IgD-negative memory B cell (primary cell): ENCODE measurements at regions not wholly inside any gene's neighbourhood (a gene's known extent, or its start where the extent isn't known, plus 50 kb on each side); places are given as distances from the start of the nearest gene placed in this dataset.

Experiments
- H3K27ac Mint-ChIP-seq, 3 donors: one replicate each; pipeline ENCODE4 v1.8.0; 2020 to 2022; ENCODE audit warnings: mild to moderate bottlenecking in 3 of 3, mixed read lengths in 3 of 3, moderate library complexity in 1 of 3
- H3K27me3 Mint-ChIP-seq: one replicate; pipeline ENCODE4 v1.8.0; 2021; ENCODE audit warnings: mixed read lengths
- H3K36me3 Mint-ChIP-seq: one replicate; pipeline ENCODE4 v1.8.0; 2020; ENCODE audit warnings: mild to moderate bottlenecking, mixed read lengths
- H3K4me1 Mint-ChIP-seq, 3 donors: one replicate each; pipeline ENCODE4 v1.8.0; 2020 to 2022; ENCODE audit warnings: mixed read lengths in 3 of 3, mild to moderate bottlenecking in 1 of 3
- H3K4me3 Mint-ChIP-seq, 4 donors: one replicate each; pipeline ENCODE4 v1.8.0; 2020 to 2022; ENCODE audit warnings: mild to moderate bottlenecking in 4 of 4, mixed read lengths in 4 of 4, moderate library complexity in 3 of 4
- H3K9me3 Mint-ChIP-seq, 3 donors: one replicate each; pipeline ENCODE4 v1.8.0; 2020 to 2021; ENCODE audit warnings: mixed read lengths in 3 of 3, mild to moderate bottlenecking in 1 of 3

GRCh38 chr11:127496165-127496564, 495.6 kb upstream of the KIRREL3 start:
- Mint-ChIP-seq H3K4me1 (no peaks in the 10 kb centered on the region), H3K9me3 (peaks cover 0 to 11% (median 10%) of the 10 kb centered on the region in 3 donors), H3K36me3 (no peaks in the 10 kb centered on the region), H3K4me3 (no peak overlapping the region), H3K27ac (no peak overlapping the region), H3K27me3 (no peaks in the 10 kb centered on the region)

- Mint-ChIP-seq H3K9me3 (peaks cover 0 to 13% (median 13%) of the 10 kb centered on the region in 3 donors), H3K27ac (peak overlapping the region in 1 of 3 donors; percentile 22), H3K4me3 (no peak overlapping the region), H3K36me3 (no peaks in the 10 kb centered on the region), H3K27me3 (no peaks in the 10 kb centered on the region), H3K4me1 (no peaks in the 10 kb centered on the region)
These were observed 492.9 kb upstream of the KIRREL3 start for GRCh38 chr11:127493330-127494022.

- H3K4me3 Mint-ChIP-seq: no peak overlapping the region
- H3K9me3 Mint-ChIP-seq: peaks cover 0 to 17% (median 16%) of the 10 kb centered on the region in 3 donors
- H3K27me3 Mint-ChIP-seq: no peaks in the 10 kb centered on the region
- H3K36me3 Mint-ChIP-seq: no peaks in the 10 kb centered on the region
- H3K27ac Mint-ChIP-seq: no peak overlapping the region
- H3K4me1 Mint-ChIP-seq: no peaks in the 10 kb centered on the region
These were observed 491.5 kb upstream of the KIRREL3 start for GRCh38 chr11:127492029-127492428.

- Mint-ChIP-seq H3K36me3 (no peaks in the 10 kb centered on the region), H3K9me3 (peaks cover 0 to 17% (median 16%) of the 10 kb centered on the region in 3 donors), H3K4me1 (no peaks in the 10 kb centered on the region), H3K27ac (no peak overlapping the region), H3K27me3 (no peaks in the 10 kb centered on the region), H3K4me3 (no peak overlapping the region)
These were observed 491.0 kb upstream of the KIRREL3 start for GRCh38 chr11:127491589-127491988.

GRCh38 chr11:127490896-127491295, 490.3 kb upstream of the KIRREL3 start:
- no peaks in the 10 kb centered on the region for H3K36me3 Mint-ChIP-seq
- no peak overlapping the region for H3K27ac Mint-ChIP-seq
- H3K4me1 Mint-ChIP-seq: no peaks in the 10 kb centered on the region
- no peak overlapping the region for H3K4me3 Mint-ChIP-seq
- no peaks in the 10 kb centered on the region for H3K27me3 Mint-ChIP-seq
- H3K9me3 Mint-ChIP-seq: peaks cover 0 to 17% (median 14%) of the 10 kb centered on the region in 3 donors

GRCh38 chr11:127485541-127485940, 485.0 kb upstream of the KIRREL3 start:
- H3K9me3 Mint-ChIP-seq: peaks cover 0 to 10% (median 5%) of the 10 kb centered on the region in 3 donors
- H3K36me3 Mint-ChIP-seq: no peaks in the 10 kb centered on the region
- no peaks in the 10 kb centered on the region for H3K4me1 Mint-ChIP-seq
- H3K27ac Mint-ChIP-seq: no peak overlapping the region
- no peaks in the 10 kb centered on the region for H3K27me3 Mint-ChIP-seq
- H3K4me3 Mint-ChIP-seq: no peak overlapping the region

- Mint-ChIP-seq H3K27ac (no peak overlapping the region), H3K4me3 (no peak overlapping the region), H3K9me3 (peaks cover 0 to 4% (median 2%) of the 10 kb centered on the region in 3 donors), H3K4me1 (no peaks in the 10 kb centered on the region), H3K27me3 (no peaks in the 10 kb centered on the region), H3K36me3 (peaks cover 1% of the 10 kb centered on the region)
These were observed 480.8 kb upstream of the KIRREL3 start for GRCh38 chr11:127481391-127481790.

GRCh38 chr11:127478826-127479225, 478.3 kb upstream of the KIRREL3 start:
- H3K9me3 Mint-ChIP-seq: peaks cover 0 to 4% (median 3%) of the 10 kb centered on the region in 3 donors
- H3K4me1 Mint-ChIP-seq: no peaks in the 10 kb centered on the region
- no peak overlapping the region for H3K4me3 Mint-ChIP-seq
- H3K27me3 Mint-ChIP-seq: no peaks in the 10 kb centered on the region
- no peak overlapping the region for H3K27ac Mint-ChIP-seq
- peaks cover 1% of the 10 kb centered on the region for H3K36me3 Mint-ChIP-seq

- Mint-ChIP-seq H3K4me1 (no peaks in the 10 kb centered on the region), H3K36me3 (peaks cover 1% of the 10 kb centered on the region), H3K4me3 (no peak overlapping the region), H3K27me3 (no peaks in the 10 kb centered on the region), H3K9me3 (peaks cover 0 to 5% (median 0%) of the 10 kb centered on the region in 3 donors), H3K27ac (no peak overlapping the region)
These were observed 474.2 kb upstream of the KIRREL3 start for GRCh38 chr11:127474766-127475165.

GRCh38 chr11:127472505-127472904, 471.9 kb upstream of the KIRREL3 start:
- no peak overlapping the region for H3K27ac Mint-ChIP-seq
- no peak overlapping the region for H3K4me3 Mint-ChIP-seq
- no peaks in the 10 kb centered on the region for H3K27me3 Mint-ChIP-seq
- no peaks in the 10 kb centered on the region for H3K36me3 Mint-ChIP-seq
- H3K9me3 Mint-ChIP-seq: peaks cover 0 to 5% (median 2%) of the 10 kb centered on the region in 3 donors
- H3K4me1 Mint-ChIP-seq: no peaks in the 10 kb centered on the region

GRCh38 chr11:127471662-127472061, 471.1 kb upstream of the KIRREL3 start:
- Mint-ChIP-seq H3K36me3 (no peaks in the 10 kb centered on the region), H3K4me3 (no peak overlapping the region), H3K4me1 (no peaks in the 10 kb centered on the region), H3K27ac (no peak overlapping the region), H3K9me3 (peaks cover 0 to 2% (median 2%) of the 10 kb centered on the region in 3 donors), H3K27me3 (no peaks in the 10 kb centered on the region)

- Mint-ChIP-seq H3K36me3 (no peaks in the 10 kb centered on the region), H3K9me3 (peaks cover 0 to 5% (median 5%) of the 10 kb centered on the region in 3 donors), H3K4me1 (no peaks in the 10 kb centered on the region), H3K27ac (no peak overlapping the region), H3K27me3 (no peaks in the 10 kb centered on the region), H3K4me3 (no peak overlapping the region)
These were observed 469.8 kb upstream of the KIRREL3 start for GRCh38 chr11:127470306-127470884.

- no peaks in the 10 kb centered on the region for H3K36me3 Mint-ChIP-seq
- no peak overlapping the region for H3K4me3 Mint-ChIP-seq
- H3K27me3 Mint-ChIP-seq: peaks cover 3% of the 10 kb centered on the region
- no peaks in the 10 kb centered on the region for H3K4me1 Mint-ChIP-seq
- H3K9me3 Mint-ChIP-seq: peaks cover 0 to 6% (median 3%) of the 10 kb centered on the region in 3 donors
- H3K27ac Mint-ChIP-seq: no peak overlapping the region
These were observed 463.8 kb upstream of the KIRREL3 start for GRCh38 chr11:127464325-127464724.

GRCh38 chr11:127462065-127462344, 461.4 kb upstream of the KIRREL3 start:
- peaks cover 3% of the 10 kb centered on the region for H3K27me3 Mint-ChIP-seq
- no peaks in the 10 kb centered on the region for H3K36me3 Mint-ChIP-seq

GRCh38 chr11:127461241-127462064, 460.9 kb upstream of the KIRREL3 start:
- Mint-ChIP-seq H3K36me3 (no peaks in the 10 kb centered on the region), H3K27ac (no peak overlapping the region), H3K27me3 (peaks cover 3% of the 10 kb centered on the region), H3K4me1 (no peaks in the 10 kb centered on the region), H3K4me3 (no peak overlapping the region), H3K9me3 (peaks cover 0 to 4% (median 4%) of the 10 kb centered on the region in 3 donors)

More at GRCh38 chr11:127462065-127462344, 461.4 kb upstream of the KIRREL3 start:
- H3K4me3 Mint-ChIP-seq: no peak overlapping the region
- H3K4me1 Mint-ChIP-seq: no peaks in the 10 kb centered on the region
- no peak overlapping the region for H3K27ac Mint-ChIP-seq
- peaks cover 0 to 4% (median 3%) of the 10 kb centered on the region in 3 donors for H3K9me3 Mint-ChIP-seq
